ENCODE measurements at regions not wholly inside any gene's neighbourhood (a gene's known extent, or its start where the extent isn't known, plus 50 kb on each side); places are given as distances from the start of the nearest gene placed in this dataset.

- H3K36me3 ChIP-seq, result no peaks in the 10 kb centered on the region
- no peak overlapping the region for H3K4me3 ChIP-seq (ENCODE audit: low read depth, low read length)
- no peak for TF ChIP-seq CTCF (IDR thresholded peaks at IDR 0.05; ENCODE audit: low read depth, low read length)
- no peaks in the 10 kb centered on the region for H3K27me3 ChIP-seq (ENCODE audit: insufficient read depth, low read depth, severe bottlenecking)
- H3K27ac ChIP-seq, result no peak overlapping the region
- H3K9me3 ChIP-seq (ENCODE audit: severe bottlenecking), result no peaks in the 10 kb centered on the region
- DNase-seq, result no peak
Measured at GRCh38 chr13:32960626-32961025, 55.6 kb upstream of the KL start.

- H3K27me3 ChIP-seq (ENCODE audit: insufficient read depth, low read depth, severe bottlenecking), result no peaks in the 10 kb centered on the region
- no peak for DNase-seq
- no peak overlapping the region for H3K27ac ChIP-seq
- H3K9me3 ChIP-seq (ENCODE audit: severe bottlenecking), result no peaks in the 10 kb centered on the region
- no peak for TF ChIP-seq CTCF (IDR thresholded peaks at IDR 0.05; ENCODE audit: low read depth, low read length)
- no peaks in the 10 kb centered on the region for H3K36me3 ChIP-seq
- no peak overlapping the region for H3K4me3 ChIP-seq (ENCODE audit: low read depth, low read length)
Measured at GRCh38 chr13:32961724-32962123, 54.5 kb upstream of the KL start.

- no peak for DNase-seq
- TF ChIP-seq CTCF (IDR thresholded peaks at IDR 0.05; ENCODE audit: low read depth, low read length), result no peak
- Histone ChIP-seq H3K27me3 (ENCODE audit: insufficient read depth, low read depth, severe bottlenecking) (no peaks in the 10 kb centered on the region), H3K9me3 (ENCODE audit: severe bottlenecking) (no peaks in the 10 kb centered on the region), H3K36me3 (no peaks in the 10 kb centered on the region), H3K27ac (no peak overlapping the region), H3K4me3 (ENCODE audit: low read depth, low read length) (no peak overlapping the region)
Measured at GRCh38 chr13:32962342-32962741, 53.9 kb upstream of the KL start.

GRCh38 chr13:32964987-32965386, 51.2 kb upstream of the KL start:
- Histone ChIP-seq H3K27me3 (ENCODE audit: insufficient read depth, low read depth, severe bottlenecking) (no peaks in the 10 kb centered on the region), H3K27ac (no peak overlapping the region), H3K4me3 (ENCODE audit: low read depth, low read length) (no peak overlapping the region), H3K36me3 (no peaks in the 10 kb centered on the region), H3K9me3 (ENCODE audit: severe bottlenecking) (no peaks in the 10 kb centered on the region)
- TF ChIP-seq CTCF (IDR thresholded peaks at IDR 0.05; ENCODE audit: low read depth, low read length), result no peak
- no peak for DNase-seq

All from WERI-Rb-1 (cell line).